HG03045 (cell line): ENCODE measurements at regions not wholly inside any gene's neighbourhood (a gene's known extent, or its start where the extent isn't known, plus 50 kb on each side); places are given as distances from the start of the nearest gene placed in this dataset.
A peak's percentile ranks its signal among the peaks of the same experiment; 100 is the strongest.
"Not testable (repeated sequence)": the region's sequence is repeated elsewhere in the genome, so short reads cannot be mapped to it uniquely, and the experiment has no call there.

ENCODE experiments used
- ATAC-seq: cut with Tn5 transposase; IDR thresholded peaks from one replicate; pipeline ENCODE4 v1.9.1; 2021; ENCODE audit warnings: mild to moderate bottlenecking, moderate library complexity; ENCODE audit not compliant: unreplicated experiment

DNA sequence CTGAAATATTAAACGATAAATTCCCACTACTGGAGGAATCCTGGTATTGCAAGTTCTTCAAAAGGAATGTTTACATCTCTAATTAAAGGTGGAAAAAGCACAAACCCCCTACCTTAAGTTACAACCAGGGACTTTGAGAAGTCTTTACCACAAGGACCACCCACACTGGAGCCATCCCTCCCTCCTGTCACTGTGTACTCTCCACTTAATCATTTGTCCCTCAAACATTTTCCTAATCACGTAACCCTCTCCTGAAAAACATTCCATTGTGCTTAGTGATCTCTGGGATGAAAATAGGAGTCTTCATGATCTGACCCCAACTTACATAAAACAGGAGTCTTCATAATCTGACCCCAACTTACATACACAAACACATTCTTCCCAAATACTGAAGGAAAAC lies 85.7 kb downstream of the SUCLG1 start:
- no peak for ATAC-seq

DNA sequence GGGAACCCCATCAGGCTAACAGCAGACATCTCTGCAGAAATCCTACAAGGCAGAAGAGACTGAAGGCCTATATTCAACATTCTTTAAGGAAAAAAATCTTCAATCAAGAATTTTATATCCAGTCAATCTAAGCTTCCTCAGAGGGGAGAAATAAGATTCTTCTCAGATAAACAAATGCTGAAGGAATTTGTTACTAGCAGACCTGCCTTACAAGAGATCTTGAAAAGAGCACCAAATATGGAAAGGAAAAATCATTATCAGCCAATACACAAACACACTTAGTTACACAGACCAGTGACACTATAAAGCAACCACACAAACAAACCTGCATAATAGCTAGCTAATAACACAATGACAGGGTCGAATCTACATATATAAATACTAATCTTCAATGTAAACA lies 96.5 kb downstream of the SUCLG1 start:
- no peak for ATAC-seq

DNA sequence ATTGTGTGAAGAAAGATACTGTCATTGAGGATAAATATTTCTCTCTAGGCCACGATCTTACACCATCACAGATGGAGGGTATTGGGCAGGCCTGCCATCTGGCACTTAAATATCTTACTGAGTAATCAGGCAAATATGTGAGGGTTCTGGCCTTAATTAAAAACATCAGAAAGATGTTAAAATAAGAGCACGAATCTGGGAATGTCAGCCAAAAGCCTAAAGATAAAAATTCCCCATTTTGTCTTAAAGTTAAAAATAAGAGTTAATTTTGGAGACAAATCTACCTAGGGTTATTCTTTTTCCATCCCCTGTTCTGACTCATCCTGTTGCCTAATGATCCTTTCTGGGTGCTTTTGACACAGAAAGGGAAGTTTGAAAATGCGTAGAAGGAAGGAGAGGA lies 121.0 kb downstream of the SUCLG1 start:
- ATAC-seq: no peak

DNA sequence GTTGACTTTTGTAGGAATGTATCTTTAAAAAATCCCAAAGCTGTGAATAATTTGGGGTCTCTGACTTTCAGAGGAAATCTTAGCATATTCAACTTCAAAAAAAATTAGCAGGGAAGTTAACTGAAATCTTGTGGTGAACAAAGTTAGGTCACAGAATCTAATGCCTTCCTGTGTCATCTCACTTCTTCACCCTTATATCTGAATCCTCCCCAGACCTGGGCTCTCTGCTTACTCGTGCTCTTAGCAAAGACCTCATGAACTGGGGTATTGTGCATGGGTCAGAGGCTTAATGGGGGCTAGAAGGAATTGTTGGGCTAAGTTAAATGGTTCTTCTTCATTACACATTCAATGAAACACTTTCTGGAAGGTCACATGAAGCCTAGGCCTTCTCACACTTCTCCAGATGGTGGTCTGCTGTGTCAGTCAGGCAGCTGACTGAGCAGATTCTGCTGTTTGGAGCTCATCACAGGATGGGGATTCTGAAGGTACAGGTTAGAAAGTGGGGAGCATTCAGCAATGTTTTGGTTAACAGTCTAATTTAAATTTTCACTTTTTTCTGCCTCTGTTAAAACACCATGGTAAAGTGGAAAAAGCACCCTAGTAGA lies 131.3 kb downstream of the SUCLG1 start:
- no peak for ATAC-seq

DNA sequence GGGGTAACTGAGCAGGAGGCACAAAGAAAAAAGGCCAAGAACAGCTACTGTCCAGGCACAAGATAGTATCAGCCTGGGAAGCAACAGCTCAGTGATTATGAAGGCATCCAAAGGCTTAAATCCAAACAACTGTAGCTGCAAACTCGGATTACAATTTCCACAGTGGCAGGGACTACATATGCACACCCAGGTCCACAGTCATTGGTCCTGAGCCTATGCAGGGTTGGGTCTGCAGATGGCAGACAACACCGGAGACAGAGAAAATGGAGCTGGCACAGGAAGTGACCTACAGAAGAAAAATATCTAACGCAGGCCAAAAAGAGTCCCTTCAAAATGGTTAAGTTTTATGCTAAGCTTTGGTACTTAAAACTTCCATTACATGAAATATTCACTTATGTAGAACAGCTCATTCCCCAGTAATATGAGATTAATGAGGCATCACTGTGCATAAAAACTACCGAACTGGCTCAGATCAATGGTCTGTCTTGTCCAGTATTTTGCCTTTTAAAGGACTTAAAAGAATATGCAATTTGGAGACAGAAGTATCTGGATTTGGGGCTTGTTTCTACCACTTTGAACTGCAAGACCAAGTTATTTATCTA lies 132.1 kb downstream of the SUCLG1 start:
- ATAC-seq: no peak

DNA sequence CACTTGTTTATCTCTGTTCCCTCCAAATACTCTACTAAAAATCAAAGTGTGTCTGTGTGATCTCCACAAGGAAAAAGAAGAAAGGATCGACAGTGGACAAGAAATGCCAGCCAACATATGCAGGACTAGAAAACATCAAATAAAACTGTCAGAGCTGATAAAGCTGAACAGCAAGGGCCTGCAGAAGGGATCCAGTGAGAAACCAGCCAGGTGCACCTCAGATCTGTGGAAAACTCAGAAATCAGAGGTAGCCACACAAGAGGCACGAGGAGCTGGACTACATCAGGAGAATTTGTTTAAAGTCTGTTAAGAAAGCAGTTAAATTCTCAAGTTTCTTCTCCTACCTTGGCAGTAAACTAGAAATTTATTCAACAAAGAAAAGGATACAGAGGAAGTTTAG lies 135.2 kb downstream of the SUCLG1 start:
- no peak for ATAC-seq

DNA sequence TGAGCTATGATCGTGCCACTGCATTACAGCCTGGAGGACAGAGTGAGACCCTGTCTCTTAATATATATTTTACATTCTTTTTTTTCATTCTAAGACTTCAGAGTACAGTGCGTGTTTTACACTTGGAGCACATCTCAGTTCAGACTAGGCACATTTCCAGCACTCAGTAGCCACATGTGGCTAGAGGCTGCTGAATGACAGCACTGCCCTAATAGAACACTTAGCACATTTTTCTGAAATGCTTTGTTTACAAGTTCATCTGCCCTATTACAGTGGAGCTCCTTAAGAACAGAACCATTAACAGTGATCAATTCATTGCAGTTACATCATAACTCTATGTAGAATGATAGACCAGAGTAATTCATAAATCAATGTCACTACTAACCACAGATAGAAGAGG lies 138.1 kb downstream of the SUCLG1 start:
- no peak for ATAC-seq

DNA sequence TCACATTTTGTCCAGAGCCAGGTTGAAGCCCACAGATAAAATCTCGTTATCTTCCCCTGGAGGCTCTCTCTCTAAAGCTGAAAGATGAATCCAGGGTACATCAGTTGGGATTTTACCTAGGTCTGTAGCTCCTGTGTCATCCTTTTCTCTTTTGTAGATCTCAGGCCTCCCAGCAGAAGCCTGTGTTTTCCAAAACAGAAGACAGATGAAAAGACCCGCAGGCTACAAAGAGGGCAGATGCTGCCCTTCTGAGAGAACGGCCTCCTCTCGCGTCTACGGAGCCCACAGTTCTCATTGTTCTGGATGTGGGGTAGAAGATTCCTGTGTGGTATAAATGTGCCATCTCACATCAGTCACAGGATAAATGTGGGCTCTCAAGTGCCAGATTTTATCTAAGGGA lies 139.5 kb downstream of the SUCLG1 start:
- no peak for ATAC-seq

DNA sequence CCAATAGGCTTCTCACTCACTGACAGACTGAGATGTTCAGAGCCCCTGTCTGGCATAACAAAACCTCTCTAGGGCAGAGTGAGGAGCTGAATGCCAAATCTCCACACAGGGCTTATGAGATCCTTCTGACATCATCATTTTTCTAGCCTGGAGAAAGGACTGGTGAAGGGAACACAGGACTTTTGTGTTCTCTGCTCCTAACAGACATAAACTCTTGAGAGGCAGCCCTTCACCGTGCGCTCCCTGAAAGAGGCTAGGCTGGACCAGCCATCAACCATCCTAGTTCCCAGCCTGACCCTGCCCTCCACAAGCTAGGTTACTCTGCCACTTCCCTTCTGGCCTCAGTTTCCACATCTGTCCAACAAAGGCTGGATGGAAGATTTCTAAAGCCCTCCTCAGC lies 141.9 kb downstream of the SUCLG1 start:
- ATAC-seq: no peak

DNA sequence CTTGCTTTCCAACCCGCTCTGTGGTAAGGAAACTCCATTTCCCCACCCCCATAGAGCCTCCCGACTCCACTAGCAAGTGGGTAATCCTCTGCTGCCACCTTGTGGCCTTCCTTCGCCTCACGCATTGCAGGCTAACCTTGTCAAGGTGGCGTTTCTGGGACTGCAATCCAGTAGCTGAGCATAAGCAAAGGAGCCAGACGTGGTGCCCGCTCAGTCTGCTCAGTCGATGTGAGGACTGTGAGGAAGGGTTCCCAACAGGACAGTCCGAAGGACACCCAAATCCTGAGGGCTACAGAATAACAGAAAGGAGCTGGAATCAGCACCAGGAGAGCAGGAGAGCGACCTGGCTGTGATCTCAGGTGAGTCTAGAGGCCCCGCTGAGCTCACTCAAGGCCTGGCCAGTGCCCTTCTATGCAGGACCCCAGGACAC lies 144.2 kb downstream of the SUCLG1 start:
- ATAC-seq: peak; percentile 98

DNA sequence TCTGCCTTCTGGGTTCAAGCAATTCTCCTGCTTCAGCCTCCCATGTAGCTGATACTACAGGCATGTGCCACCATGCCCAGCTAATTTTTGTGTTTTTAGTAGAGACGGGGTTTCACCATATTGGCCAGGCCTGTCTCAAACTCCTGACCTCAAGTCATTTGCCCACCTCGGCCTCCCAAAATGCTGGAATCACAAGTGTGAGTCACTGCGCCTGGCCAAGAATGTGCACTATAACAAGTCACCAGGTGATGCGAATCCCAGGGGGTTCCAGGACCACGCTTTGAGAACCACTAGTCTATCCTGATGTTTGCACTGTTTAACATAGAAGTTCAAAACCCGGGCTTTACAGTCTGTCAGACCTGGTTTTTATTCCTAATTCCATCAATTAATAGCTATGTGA lies 144.8 kb downstream of the SUCLG1 start:
- no peak for ATAC-seq

DNA sequence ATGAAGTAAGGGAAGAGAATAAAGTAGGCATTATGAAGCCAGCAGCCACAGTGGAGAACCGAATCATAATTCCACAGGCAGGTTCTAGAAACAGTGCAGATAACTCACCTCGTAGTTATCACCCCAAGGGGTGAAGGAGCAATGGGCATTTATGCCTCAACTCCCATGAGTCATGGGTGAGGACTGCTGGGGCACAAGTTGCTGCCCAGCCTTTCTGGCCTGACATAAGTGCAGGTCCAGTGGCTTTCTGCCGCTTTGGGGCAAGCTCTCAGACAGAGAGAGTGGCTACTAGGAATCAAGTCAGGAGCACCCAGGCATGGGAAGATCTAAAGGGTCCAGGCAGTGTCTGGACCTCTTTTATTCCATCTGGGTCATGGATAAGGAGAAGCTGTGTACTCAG lies 149.8 kb downstream of the SUCLG1 start:
- no peak for ATAC-seq

DNA sequence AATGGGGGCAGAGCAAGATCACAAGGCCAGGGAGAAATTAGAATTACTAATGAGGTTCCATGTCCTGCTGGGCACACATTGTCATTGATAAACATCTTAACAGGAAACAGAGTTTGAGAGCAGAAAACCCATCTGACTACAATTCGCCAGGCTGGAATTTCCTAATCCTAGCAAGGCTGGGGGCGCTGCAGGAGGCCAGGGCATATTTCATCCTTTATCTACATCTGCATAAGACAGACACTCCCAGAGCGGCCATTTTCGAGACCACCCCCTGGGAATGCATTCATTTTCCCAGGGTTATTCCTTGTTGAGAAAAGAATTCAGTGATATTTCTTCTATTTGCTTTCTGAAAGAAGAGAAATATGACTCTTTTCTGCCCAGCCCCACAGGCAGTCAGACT lies 152.7 kb downstream of the SUCLG1 start:
- no peak for ATAC-seq

DNA sequence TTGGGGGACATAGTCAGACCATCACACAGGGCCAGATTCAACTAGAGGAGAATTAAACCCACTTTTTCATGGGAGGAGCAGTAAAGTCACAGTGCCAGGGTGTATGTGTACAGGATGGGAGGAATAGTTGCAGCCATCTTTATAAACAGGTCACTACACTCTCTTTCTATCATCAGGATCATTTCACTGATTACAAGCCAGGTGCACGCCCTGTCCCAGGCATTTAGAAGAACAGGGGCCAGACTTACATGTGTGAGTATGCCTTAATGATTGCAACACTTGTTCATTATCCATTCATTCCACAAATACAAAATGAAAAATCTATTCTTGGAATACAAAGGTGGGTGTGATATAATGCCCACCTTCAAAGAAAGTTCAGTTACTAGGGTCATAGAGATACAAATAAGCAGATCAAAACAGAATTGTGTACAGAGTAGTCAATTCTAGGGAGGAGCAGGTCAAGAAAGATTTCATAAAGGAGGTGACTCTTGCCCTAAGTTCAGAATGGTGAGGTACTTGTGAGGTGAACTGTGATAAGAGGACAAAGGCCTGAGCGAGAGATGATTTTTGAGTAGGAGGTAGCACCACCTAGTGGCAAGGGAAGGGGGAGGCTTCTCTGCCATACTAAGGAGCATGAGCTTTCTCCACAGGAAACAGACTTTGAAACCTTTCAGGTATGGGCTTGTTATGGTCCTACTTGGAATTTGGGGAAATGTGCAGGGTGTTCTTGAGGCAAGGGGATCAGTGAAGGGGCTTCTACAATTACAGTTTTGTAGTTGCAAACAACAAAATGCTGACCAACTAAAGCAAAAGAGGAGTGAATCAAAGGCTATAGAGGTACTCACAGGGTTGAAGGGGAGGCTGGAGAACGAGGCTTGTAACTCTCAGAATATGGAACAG lies 156.3 kb downstream of the SUCLG1 start:
- peak; percentile 91 for ATAC-seq

DNA sequence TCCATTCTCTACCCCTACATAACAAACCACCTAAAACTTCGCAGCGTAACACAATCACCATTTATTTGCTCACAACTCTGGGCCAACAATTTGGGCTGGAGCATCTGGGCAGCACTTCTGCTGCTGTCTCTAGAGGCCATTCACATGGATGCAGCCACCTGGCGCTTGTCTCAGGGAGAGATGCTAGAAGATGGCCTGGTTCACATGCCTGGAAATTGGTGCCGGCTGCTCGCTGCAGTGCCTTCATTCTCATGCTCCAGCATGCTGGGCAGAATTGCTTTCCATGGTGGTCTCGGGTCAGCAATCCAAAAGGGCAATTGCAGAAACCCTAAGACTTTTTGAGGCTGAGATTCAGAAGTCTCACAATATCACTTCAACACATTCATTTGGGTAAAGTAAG lies 157.4 kb downstream of the SUCLG1 start:
- ATAC-seq: no peak

DNA sequence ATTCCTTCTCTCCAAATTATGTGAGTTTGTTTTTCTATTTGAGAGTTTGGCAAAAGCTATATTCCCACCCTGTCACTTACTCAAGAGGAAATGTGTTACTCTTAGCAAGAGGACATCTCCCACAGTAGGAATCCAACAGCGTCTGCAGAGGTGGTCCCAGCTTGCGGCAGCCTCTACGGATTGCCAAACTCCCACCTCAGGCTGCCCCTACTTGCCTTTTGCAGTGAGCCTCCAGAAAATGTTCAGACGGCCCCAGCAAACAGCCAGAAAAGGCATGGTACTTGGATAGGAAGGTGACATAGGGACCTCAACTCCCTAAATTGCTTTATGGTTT lies 158.4 kb downstream of the SUCLG1 start:
- no peak for ATAC-seq

DNA sequence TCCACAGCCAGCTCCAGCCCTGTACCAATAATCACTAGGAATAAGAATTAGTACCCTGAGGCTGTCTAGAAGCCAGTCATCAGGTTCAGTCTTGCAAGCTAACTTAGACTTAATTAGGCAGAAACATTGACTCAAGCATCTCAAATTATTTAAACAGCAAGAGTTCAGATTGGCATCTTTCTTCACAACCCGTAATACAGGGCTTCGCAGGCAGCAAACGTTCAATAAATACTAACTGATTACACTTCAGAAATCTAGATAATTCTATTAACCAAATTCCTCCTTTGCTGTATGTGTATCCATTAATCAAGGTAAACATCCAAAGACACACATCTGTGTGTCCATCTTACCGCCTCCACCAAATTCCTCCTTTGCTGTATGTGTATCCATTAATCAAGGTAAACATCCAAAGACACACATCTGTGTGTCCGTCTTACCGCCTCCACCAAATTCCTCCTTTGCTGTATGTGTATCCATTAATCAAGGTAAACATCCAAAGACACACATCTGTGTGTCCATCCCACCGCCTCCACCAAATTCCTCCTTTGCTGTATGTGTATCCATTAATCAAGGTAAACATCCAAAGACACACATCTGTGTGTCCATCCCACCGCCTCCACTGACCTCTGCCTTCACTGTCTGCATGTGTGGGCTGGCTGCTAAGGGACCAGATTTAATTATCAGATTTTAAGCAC lies 158.9 kb downstream of the SUCLG1 start:
- not testable (repeated sequence) for ATAC-seq

DNA sequence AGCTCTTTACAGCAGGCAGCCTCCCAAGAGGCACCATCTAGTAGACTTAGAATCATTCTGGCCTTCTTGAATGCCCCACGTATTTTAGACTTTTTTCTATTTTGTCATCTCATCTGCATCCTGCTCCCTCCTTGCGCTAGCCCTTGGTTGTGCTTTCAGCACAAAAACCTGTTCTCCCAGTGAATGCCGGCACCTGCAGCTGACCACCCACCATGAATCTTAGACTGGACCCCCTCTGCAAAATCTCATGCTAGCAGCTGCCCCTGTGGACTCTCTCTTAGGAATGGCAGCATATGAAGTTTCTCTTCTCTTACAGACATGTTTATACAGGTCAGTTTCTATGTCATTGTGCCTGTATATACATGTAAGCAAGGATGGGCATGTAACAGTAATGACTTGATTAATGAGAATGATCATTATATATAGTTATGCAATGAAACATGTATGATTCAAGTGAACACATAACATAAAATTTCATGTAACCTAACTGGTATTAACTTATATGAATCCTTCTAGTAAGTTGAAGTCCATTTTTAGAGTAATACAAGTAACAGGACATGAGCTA lies 159.8 kb downstream of the SUCLG1 start:
- no peak for ATAC-seq

DNA sequence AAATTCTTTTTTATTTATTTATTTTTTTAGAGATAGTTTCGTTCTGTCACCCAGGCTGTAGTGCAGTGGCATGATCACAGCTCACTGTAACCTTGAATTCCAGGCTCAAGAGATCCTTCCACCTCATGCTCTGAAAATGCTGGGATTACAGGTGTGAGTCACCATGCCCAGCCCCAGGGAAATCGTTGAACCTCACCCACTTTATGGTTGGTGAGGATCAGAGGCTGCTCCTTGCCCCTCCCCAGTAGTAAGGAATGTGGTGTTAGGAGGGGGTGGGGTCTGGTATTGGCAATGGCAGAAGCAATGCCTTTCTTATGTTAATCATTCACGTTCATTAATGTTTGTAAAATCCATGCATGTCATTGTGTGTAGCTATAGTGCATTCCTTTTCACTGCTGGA lies 161.9 kb downstream of the SUCLG1 start:
- no peak for ATAC-seq

DNA sequence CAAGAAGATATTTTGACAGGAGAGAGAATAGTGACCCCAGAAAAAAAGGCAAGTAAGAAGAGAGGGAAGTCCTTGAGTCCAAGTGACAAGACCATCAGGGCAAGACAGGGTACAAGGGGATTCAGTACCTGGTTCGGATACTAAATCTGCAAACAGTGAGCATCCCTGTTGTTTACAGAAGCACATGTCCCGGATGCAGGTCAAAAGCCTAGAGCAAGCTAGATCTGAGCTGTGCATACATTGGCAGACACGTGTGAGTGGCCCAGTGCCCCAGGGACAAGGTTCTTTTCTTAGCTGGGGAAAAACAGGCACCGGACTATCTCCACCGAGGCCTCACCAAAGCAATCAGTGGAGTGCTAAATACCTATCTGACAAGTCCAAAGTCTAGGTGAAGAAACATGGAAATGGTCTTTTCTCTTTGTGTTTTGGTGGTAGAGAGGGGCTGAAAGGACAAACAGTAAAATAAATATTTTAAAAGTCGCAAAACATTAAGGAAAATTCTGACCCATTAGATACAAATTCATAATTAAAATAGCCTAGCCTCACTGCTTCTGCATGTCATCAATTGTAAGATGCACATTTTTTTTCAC lies 165.2 kb downstream of the SUCLG1 start:
- ATAC-seq: no peak

DNA sequence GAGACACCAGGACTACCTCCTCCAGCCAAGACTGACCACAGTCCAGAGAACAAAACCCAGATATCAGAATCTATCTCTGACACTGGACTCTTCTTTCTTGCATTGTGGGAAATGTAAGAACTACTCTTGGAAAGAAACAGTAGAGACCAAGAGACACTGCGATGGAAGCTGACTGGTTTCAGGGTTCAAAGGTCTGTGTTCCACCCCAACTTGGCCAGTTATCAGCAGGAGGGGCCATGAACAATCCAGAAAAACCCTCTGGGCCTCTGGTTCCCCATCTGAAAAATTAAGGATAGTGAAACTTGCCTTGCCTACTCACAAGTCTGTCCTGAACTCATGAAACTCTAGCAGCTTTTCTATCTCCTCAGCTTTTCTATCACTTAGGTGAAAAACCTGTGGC lies 166.5 kb downstream of the SUCLG1 start:
- no peak for ATAC-seq
